ENCODE measurements at regions not wholly inside any gene's neighbourhood (a gene's known extent, or its start where the extent isn't known, plus 50 kb on each side); places are given as distances from the start of the nearest gene placed in this dataset.
A peak's percentile ranks its signal among the peaks of the same experiment; 100 is the strongest.

DNA sequence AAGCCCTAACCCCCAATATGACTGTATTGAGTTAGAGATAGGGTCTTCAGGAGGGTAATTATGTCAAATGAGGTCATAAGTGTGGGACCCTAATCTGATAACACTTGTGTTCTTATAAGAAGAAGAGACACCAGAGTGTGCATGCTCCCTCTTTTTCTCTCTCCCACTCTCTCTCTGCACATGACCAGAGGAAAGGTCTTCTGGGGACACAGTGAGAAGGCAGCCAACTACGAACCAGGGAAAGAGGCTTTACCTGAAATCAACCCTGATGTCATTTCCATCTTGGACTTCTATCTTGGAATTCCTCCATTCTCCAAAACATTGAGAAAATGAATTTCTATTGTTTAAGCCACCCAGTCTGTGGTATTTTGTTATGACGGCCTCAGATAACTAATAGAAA, 97.2 kb upstream of the MAD2L1 start:
- no peak for DNase-seq

DNA sequence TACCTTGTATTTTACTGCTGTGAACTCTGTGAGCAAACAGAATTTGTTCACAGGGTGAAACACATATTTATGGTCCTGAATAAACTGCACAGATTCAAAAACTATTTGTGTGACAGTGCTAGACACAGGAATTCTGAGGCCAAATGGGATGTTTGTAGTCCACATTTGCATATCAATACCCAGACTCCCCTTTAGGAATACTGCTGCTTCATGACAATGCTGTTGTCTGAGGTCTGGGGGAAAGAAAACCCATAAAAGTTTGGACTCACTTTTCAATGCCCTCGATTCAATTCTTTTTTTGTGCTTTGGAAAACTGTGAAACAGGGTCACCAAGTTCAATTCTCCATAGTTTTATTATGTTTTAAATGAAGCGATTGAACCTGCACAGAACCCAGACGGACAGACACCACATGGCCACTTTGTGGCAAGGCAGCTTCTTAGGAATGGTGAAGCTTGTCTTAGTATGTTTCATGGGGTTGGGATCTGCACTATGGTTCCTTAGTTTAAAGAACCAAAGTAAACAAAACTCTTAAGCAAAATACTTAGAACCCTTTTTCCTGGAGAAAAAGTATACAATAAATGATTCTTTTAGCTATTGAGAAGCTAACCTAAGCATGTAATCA, 92.3 kb upstream of the MAD2L1 start:
- no peak for DNase-seq

DNA sequence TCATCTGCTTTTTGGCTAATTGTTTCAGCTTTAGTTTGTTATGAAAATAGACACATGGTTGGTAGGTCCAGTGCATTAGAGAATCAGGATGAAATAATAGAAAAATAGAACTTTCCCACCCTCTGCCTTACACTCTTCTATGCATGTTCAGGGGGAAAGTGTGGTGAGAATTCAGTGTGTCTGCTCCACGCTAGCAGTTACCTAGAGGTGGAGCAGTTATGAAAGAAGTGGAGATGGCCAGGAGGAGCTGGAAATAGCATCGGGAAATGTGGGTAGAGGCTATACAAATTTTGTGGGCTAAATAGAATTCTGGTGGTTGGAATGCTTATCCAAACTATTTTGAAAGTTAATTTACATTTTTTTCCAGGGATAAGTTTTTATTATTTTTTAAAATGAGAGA, 91.4 kb upstream of the MAD2L1 start:
- DNase-seq: no peak

DNA sequence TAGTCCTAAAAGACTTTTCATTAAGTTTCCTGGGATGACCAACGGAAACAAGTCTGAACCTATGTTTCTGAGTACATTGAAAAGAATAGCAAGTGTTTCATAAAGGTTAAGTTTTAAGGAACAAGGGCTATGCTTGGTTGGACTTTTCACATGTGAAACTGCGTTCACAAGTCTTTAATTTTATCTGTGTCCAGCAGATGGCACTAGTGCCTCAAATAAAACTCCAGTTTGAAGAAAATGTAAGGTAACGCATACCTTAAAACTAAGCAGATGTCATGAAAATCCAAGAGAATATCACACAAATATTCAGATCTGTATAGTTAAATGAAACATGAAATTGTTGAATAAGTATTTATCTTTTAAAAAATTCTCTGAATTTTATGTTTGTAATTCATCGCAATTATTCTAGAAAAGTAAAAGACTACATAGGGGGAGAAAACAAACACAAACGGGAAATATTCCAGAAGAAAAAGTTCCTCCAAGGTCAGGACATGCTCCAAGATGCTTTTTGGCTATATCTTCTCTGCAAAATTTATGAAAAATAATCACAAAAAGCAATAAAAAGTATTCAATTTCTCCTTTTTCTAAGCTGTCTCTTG, 89.6 kb upstream of the MAD2L1 start:
- DNase-seq: peak; percentile 29 to 73

DNA sequence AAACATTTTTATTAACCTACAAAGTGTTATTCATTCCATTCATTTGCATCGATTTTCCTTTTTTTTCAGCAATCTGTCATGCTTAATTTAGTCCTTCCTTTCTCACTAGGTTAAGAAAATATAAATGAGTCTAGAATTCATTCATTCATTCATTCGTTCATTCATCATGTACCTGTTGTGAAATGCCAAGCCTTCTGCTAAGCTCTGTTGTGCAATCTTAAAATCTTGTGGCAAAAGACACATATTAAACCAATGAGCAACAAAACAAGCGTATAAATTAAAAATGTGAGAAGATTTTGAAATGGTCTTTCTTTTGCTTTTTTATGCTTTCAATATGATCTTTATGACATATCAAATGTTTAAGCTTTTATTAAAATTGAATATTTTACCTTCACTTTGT, 88.6 kb upstream of the MAD2L1 start:
- DNase-seq: no peak

DNA sequence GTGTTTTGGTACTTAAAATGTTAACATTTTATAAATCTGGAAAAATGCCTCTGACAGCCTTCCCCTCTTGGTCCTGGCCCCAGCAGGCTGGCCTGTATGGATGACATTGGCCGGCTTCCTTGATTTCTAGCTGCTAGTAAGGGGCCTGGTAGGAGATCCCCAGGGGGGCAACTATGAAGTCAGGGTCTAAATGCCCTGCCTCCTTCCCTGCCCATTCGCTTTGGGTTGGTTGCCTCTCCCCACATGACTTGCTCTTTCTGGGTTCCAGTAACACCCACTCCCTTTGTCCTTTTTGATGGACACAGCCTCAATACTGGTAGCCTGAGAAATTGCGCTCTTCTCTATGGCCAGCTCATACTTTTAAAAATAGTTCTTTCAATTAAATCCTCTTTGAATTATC, 78.0 kb upstream of the MAD2L1 start:
- no peak for DNase-seq

DNA sequence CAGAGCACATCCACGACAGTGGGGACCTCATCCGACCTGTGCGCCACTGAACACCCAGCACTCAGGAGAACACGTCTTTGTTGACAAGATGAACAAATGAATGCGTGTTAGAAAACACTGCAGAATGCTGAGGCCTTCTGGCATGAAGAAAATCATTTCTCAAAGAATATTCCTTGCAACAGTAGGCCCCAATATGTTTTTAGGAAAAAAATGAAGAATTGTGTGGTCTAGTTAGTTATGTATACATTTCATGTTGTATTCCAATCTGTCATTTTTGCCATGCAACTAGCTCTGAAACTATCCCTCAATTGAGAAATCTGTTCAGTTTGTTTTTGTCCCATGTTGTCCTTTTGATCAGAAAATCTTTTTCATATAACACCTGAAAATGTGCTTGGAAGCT, 77.4 kb upstream of the MAD2L1 start:
- DNase-seq: no peak

DNA sequence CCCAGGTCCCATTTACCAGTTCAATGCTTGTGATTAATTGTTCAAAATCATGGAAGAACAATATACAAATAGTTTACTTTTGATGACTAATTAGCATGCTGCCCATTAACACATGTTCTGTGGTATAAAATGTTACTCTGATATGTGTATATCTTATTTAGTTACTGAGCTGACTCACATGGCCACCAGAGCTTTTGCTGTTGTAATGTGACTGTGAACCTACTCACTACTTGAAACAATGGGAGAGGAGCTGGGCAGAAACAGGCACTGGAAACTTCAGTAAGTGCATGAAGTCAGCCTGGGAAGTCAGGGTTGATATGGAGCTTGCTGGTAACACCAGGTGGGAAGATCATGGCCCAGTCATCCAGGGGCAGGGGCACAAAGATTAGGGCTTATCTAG, 72.7 kb upstream of the MAD2L1 start:
- no peak for DNase-seq

DNA sequence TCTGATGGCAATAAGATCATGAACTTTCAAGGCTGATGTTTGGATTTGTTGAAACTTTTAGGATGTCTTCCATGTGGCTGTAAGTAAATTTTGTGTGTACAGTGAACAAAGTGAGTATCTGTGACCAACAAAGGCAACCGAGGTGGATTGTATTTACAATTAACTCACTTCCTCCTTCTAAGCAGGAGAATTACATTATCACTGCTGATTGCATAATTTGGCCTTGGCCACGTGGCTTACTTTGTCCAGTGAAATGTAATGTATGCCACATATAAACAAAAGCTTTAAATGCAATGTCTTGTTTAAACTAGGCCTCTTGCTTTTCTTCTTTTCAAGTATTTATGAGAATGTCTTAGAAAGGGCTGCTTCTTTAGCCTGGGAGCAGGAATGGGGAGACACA, 66.3 kb upstream of the MAD2L1 start:
- no peak for DNase-seq

DNA sequence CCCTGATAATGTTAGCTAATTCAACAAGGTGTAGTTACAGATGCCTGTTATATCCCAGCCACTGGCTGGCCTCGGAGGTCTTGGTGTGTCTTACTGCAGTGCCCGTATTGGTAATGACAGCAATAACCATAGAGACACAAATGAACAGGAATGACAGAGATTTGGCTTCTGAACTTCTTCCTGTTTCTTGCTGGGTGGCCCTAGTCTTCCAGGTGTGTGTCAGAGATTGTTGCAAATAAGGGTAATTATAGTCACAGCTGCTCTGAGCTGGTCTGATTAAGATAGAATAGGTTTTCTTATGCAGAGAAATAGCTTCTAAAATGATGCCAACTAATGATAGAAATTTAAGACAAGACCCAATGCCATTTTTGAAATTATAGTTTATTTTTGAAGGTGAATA, 64.1 kb upstream of the MAD2L1 start:
- DNase-seq: no peak
